Activated naive CD8-positive, alpha-beta T cell (primary cell): ENCODE measurements at regions not wholly inside any gene's neighbourhood (a gene's known extent, or its start where the extent isn't known, plus 50 kb on each side); places are given as distances from the start of the nearest gene placed in this dataset.
"Not testable (repeated sequence)": the region's sequence is repeated elsewhere in the genome, so short reads cannot be mapped to it uniquely, and the experiment has no call there.

Experiments
- H3K27ac Mint-ChIP-seq: one replicate; pipeline ENCODE4 v1.8.0; 2021; ENCODE audit warnings: mixed read lengths
- H3K27me3 Mint-ChIP-seq: one replicate; pipeline ENCODE4 v1.8.0; 2021; ENCODE audit warnings: mixed read lengths
- H3K36me3 Mint-ChIP-seq: one replicate; pipeline ENCODE4 v1.8.0; 2021; ENCODE audit warnings: mixed read lengths
- H3K4me1 Mint-ChIP-seq: one replicate; pipeline ENCODE4 v1.8.0; 2021; ENCODE audit warnings: low read depth, mixed read lengths
- H3K4me3 Mint-ChIP-seq: one replicate; pipeline ENCODE4 v1.8.0; 2021; ENCODE audit warnings: mild to moderate bottlenecking, mixed read lengths
- H3K9me3 Mint-ChIP-seq: one replicate; pipeline ENCODE4 v1.8.0; 2021; ENCODE audit warnings: low read depth, mixed read lengths

- Mint-ChIP-seq H3K36me3 (no peaks in the 10 kb centered on the region), H3K4me1 (peaks cover under 1% of the 10 kb centered on the region), H3K27ac (no peak overlapping the region), H3K4me3 (no peak overlapping the region), H3K9me3 (no peaks in the 10 kb centered on the region), H3K27me3 (peaks cover 10% of the 10 kb centered on the region)
Observed at GRCh38 chr7:55261386-55261770, 103.8 kb upstream of the LANCL2 start.

GRCh38 chr7:55265328-55265727, 99.8 kb upstream of the LANCL2 start:
- not testable (repeated sequence) for H3K4me1 Mint-ChIP-seq, H3K9me3 Mint-ChIP-seq, H3K4me3 Mint-ChIP-seq, H3K27ac Mint-ChIP-seq, H3K36me3 Mint-ChIP-seq, H3K27me3 Mint-ChIP-seq

GRCh38 chr7:55265836-55266642, 99.1 kb upstream of the LANCL2 start:
- Mint-ChIP-seq H3K9me3 (no peaks in the 10 kb centered on the region), H3K36me3 (no peaks in the 10 kb centered on the region), H3K4me3 (no peak overlapping the region), H3K4me1 (no peaks in the 10 kb centered on the region), H3K27me3 (no peaks in the 10 kb centered on the region), H3K27ac (no peak overlapping the region)

- H3K4me3 Mint-ChIP-seq = no peak overlapping the region
- H3K27ac Mint-ChIP-seq = no peak overlapping the region
- H3K4me1 Mint-ChIP-seq = no peaks in the 10 kb centered on the region
- H3K9me3 Mint-ChIP-seq = no peaks in the 10 kb centered on the region
- no peaks in the 10 kb centered on the region for H3K27me3 Mint-ChIP-seq
- H3K36me3 Mint-ChIP-seq = no peaks in the 10 kb centered on the region
Observed at GRCh38 chr7:55271069-55271626, 94.0 kb upstream of the LANCL2 start.

GRCh38 chr7:55271661-55272060, 93.5 kb upstream of the LANCL2 start:
- H3K9me3 Mint-ChIP-seq = no peaks in the 10 kb centered on the region
- H3K27me3 Mint-ChIP-seq = no peaks in the 10 kb centered on the region
- H3K36me3 Mint-ChIP-seq = no peaks in the 10 kb centered on the region

GRCh38 chr7:55272328-55272727, 92.8 kb upstream of the LANCL2 start:
- no peak overlapping the region for H3K4me3 Mint-ChIP-seq
- no peaks in the 10 kb centered on the region for H3K4me1 Mint-ChIP-seq
- no peaks in the 10 kb centered on the region for H3K9me3 Mint-ChIP-seq
- no peaks in the 10 kb centered on the region for H3K36me3 Mint-ChIP-seq
- H3K27ac Mint-ChIP-seq = no peak overlapping the region
- H3K27me3 Mint-ChIP-seq = no peaks in the 10 kb centered on the region

More at GRCh38 chr7:55271661-55272060, 93.5 kb upstream of the LANCL2 start:
- no peak overlapping the region for H3K4me3 Mint-ChIP-seq
- no peak overlapping the region for H3K27ac Mint-ChIP-seq
- H3K4me1 Mint-ChIP-seq = no peaks in the 10 kb centered on the region

GRCh38 chr7:55273186-55273980, 91.8 kb upstream of the LANCL2 start:
- Mint-ChIP-seq H3K36me3 (no peaks in the 10 kb centered on the region), H3K9me3 (no peaks in the 10 kb centered on the region), H3K27ac (no peak overlapping the region), H3K27me3 (no peaks in the 10 kb centered on the region), H3K4me1 (no peaks in the 10 kb centered on the region), H3K4me3 (no peak overlapping the region)

- H3K9me3 Mint-ChIP-seq = no peaks in the 10 kb centered on the region
Observed at GRCh38 chr7:55274156-55274555, 91.0 kb upstream of the LANCL2 start.

GRCh38 chr7:55275291-55276200, 89.6 kb upstream of the LANCL2 start:
- no peaks in the 10 kb centered on the region for H3K4me1 Mint-ChIP-seq
- H3K9me3 Mint-ChIP-seq = no peaks in the 10 kb centered on the region
- peaks cover 2% of the 10 kb centered on the region for H3K27me3 Mint-ChIP-seq
- H3K4me3 Mint-ChIP-seq = no peak overlapping the region
- H3K27ac Mint-ChIP-seq = no peak overlapping the region
- no peaks in the 10 kb centered on the region for H3K36me3 Mint-ChIP-seq

More at GRCh38 chr7:55274156-55274555, 91.0 kb upstream of the LANCL2 start:
- H3K4me3 Mint-ChIP-seq = no peak overlapping the region
- no peak overlapping the region for H3K27ac Mint-ChIP-seq
- H3K27me3 Mint-ChIP-seq = no peaks in the 10 kb centered on the region
- no peaks in the 10 kb centered on the region for H3K36me3 Mint-ChIP-seq
- no peaks in the 10 kb centered on the region for H3K4me1 Mint-ChIP-seq

GRCh38 chr7:55276572-55277295, 88.4 kb upstream of the LANCL2 start:
- no peaks in the 10 kb centered on the region for H3K36me3 Mint-ChIP-seq
- no peak overlapping the region for H3K4me3 Mint-ChIP-seq
- no peaks in the 10 kb centered on the region for H3K9me3 Mint-ChIP-seq
- H3K27ac Mint-ChIP-seq = no peak overlapping the region
- peaks cover 2% of the 10 kb centered on the region for H3K27me3 Mint-ChIP-seq
- H3K4me1 Mint-ChIP-seq = no peaks in the 10 kb centered on the region

- H3K4me1 Mint-ChIP-seq = no peaks in the 10 kb centered on the region
- no peak overlapping the region for H3K27ac Mint-ChIP-seq
- no peaks in the 10 kb centered on the region for H3K36me3 Mint-ChIP-seq
- H3K4me3 Mint-ChIP-seq = no peak overlapping the region
- no peaks in the 10 kb centered on the region for H3K9me3 Mint-ChIP-seq
- peaks cover 2% of the 10 kb centered on the region for H3K27me3 Mint-ChIP-seq
Observed at GRCh38 chr7:55277916-55278315, 87.2 kb upstream of the LANCL2 start.

GRCh38 chr7:55278321-55278720, 86.8 kb upstream of the LANCL2 start:
- Mint-ChIP-seq H3K27ac (no peak overlapping the region), H3K36me3 (no peaks in the 10 kb centered on the region), H3K4me3 (no peak overlapping the region), H3K4me1 (no peaks in the 10 kb centered on the region), H3K9me3 (no peaks in the 10 kb centered on the region), H3K27me3 (peaks cover 2% of the 10 kb centered on the region)

- no peak overlapping the region for H3K27ac Mint-ChIP-seq
- H3K4me3 Mint-ChIP-seq = no peak overlapping the region
- H3K36me3 Mint-ChIP-seq = no peaks in the 10 kb centered on the region
- peaks cover 2% of the 10 kb centered on the region for H3K27me3 Mint-ChIP-seq
- no peaks in the 10 kb centered on the region for H3K4me1 Mint-ChIP-seq
- no peaks in the 10 kb centered on the region for H3K9me3 Mint-ChIP-seq
Observed at GRCh38 chr7:55279080-55279845, 85.9 kb upstream of the LANCL2 start.
